WTC11 (cell line): ENCODE measurements at regions not wholly inside any gene's neighbourhood (a gene's known extent, or its start where the extent isn't known, plus 50 kb on each side); places are given as distances from the start of the nearest gene placed in this dataset.

Source experiments
- ATAC-seq: fragments of 200-7000 bp; cut with Tn5 transposase; 2 replicates; pipeline ENCODE4 v1.10.0; 2021; ENCODE audit warnings: mild to moderate bottlenecking, moderate library complexity
- CTCF ChIA-PET: fragments of 300-600 bp; sonication (Branson Sonifier 250); formaldehyde crosslinking; loops from one replicate; lab custom pipeline; 2021; ENCODE audit warnings: antibody characterized with exemption; lab: Charles Lee
- POLR2A ChIA-PET: fragments of 350-600 bp; sonication (Branson Sonifier 250); formaldehyde crosslinking; loops from one replicate; lab custom pipeline; 2021; ENCODE audit warnings: antibody characterized with exemption; lab: Charles Lee
- DNase-seq: peaks from one replicate; pipeline ENCODE4 v3.0.0; 2021; ENCODE audit warnings: low spot score
- H3K27ac Mint-ChIP-seq: 2 replicates; pipeline ENCODE4 v1.8.0; 2021; ENCODE audit warnings: mixed read lengths
- H3K27me3 Mint-ChIP-seq: 2 replicates; pipeline ENCODE4 v1.8.0; 2021; ENCODE audit warnings: low read depth, mild to moderate bottlenecking, moderate library complexity, mixed read lengths
- H3K36me3 Mint-ChIP-seq: 2 replicates; pipeline ENCODE4 v1.8.0; 2021; ENCODE audit warnings: mixed read lengths
- H3K4me1 Mint-ChIP-seq: 2 replicates; pipeline ENCODE4 v1.8.0; 2022; ENCODE audit warnings: mixed read lengths
- H3K4me3 Mint-ChIP-seq: 2 replicates; pipeline ENCODE4 v1.8.0; 2021; ENCODE audit warnings: mild to moderate bottlenecking, moderate library complexity, mixed read lengths
- H3K9me3 Mint-ChIP-seq: 2 replicates; pipeline ENCODE4 v1.8.0; 2021; ENCODE audit warnings: mixed read lengths
- AR ChIP-seq: fragments of 250-450 bp; sonication (Bioruptor Pico); IDR thresholded peaks from 2 replicates; pipeline ENCODE4 v1.9.0; 2021; ENCODE audit warnings: mild to moderate bottlenecking
- CREM ChIP-seq: sonication (generic); formaldehyde crosslinking; IDR thresholded peaks from 2 replicates; pipeline ENCODE4 v1.8.1; 2022; ENCODE audit warnings: mild to moderate bottlenecking, missing genetic modification reagents, moderate library complexity
- CTCF ChIP-seq: fragments of 200-600 bp; IDR thresholded peaks from 2 replicates; pipeline ENCODE4 v1.8.0; 2022; ENCODE audit warnings: antibody characterized with exemption
- FOXP1 ChIP-seq: sonication (generic); formaldehyde crosslinking; IDR thresholded peaks from 2 replicates; pipeline ENCODE4 v1.8.0; 2022; ENCODE audit warnings: missing genetic modification reagents, mild to moderate bottlenecking, moderate library complexity, borderline replicate concordance
- NFATC4 ChIP-seq: fragments of 250-450 bp; sonication (Bioruptor Pico); IDR thresholded peaks from 2 replicates; pipeline ENCODE4 v1.9.0; 2021; ENCODE audit warnings: mild to moderate bottlenecking
- PRDM15 ChIP-seq: sonication (generic); formaldehyde crosslinking; IDR thresholded peaks from 2 replicates; pipeline ENCODE4 v1.8.0; 2022; ENCODE audit warnings: missing genetic modification reagents
- SOX15 ChIP-seq: fragments of 250-450 bp; sonication (Bioruptor Pico); IDR thresholded peaks from 2 replicates; pipeline ENCODE4 v1.9.0; 2021; ENCODE audit warnings: mild to moderate bottlenecking
- TEAD4 ChIP-seq: sonication (generic); formaldehyde crosslinking; IDR thresholded peaks from 2 replicates; pipeline ENCODE4 v1.8.0; 2022; ENCODE audit warnings: mild to moderate bottlenecking, missing genetic modification reagents
- TP53 ChIP-seq: sonication (generic); formaldehyde crosslinking; IDR thresholded peaks from 2 replicates; pipeline ENCODE4 v1.8.1; 2023; ENCODE audit warnings: mild to moderate bottlenecking, missing genetic modification reagents
- ZNF219 ChIP-seq: sonication (generic); formaldehyde crosslinking; IDR thresholded peaks from 2 replicates; pipeline ENCODE4 v1.8.0; 2023; ENCODE audit warnings: missing genetic modification reagents, mild to moderate bottlenecking, borderline replicate concordance
- ZNF263 ChIP-seq: sonication (generic); formaldehyde crosslinking; IDR thresholded peaks from 2 replicates; pipeline ENCODE4 v1.8.1; 2022; ENCODE audit warnings: low read depth, mild to moderate bottlenecking, moderate library complexity, missing genetic modification reagents
- ZNF317 ChIP-seq: sonication (generic); formaldehyde crosslinking; IDR thresholded peaks from 2 replicates; pipeline ENCODE4 v1.8.1; 2023; ENCODE audit warnings: low read depth, mild to moderate bottlenecking, moderate library complexity, missing genetic modification reagents, borderline replicate concordance
- TF ChIP-seq, protein P1 (sequence below): sonication (generic); formaldehyde crosslinking; IDR thresholded peaks from 2 replicates; pipeline ENCODE4 v1.8.1; 2023; ENCODE audit warnings: mild to moderate bottlenecking, missing genetic modification reagents
- TF ChIP-seq, protein P2 (sequence below): fragments of 250-450 bp; sonication (Bioruptor Pico); conservative IDR thresholded peaks from 2 replicates; pipeline ENCODE4 v1.9.0; 2021; ENCODE audit warnings: mild to moderate bottlenecking
- TF ChIP-seq, protein P3 (sequence below): sonication (generic); formaldehyde crosslinking; IDR thresholded peaks from 2 replicates; pipeline ENCODE4 v1.8.1; 2023; ENCODE audit warnings: mild to moderate bottlenecking, missing genetic modification reagents

GRCh38 chrX:3526731-3527130, 180.3 kb upstream of the MXRA5 start:
- DNase-seq = no peak
- POLR2A ChIA-PET = interaction anchor here (0.6 kb wide), 1 partner anchor 15 kb away, joined by 3 read pairs; no protein-coding TSS in a partner anchor
- Mint-ChIP-seq H3K27me3 (no peaks in the 10 kb centered on the region), H3K36me3 (no peaks in the 10 kb centered on the region), H3K4me3 (no peak overlapping the region), H3K9me3 (no peaks in the 10 kb centered on the region), H3K27ac (no peak overlapping the region), H3K4me1 (no peaks in the 10 kb centered on the region)
- no peak for ATAC-seq
- CTCF ChIA-PET = no interaction called here
- TF ChIP-seq TEAD4 (CRISPR knock-in tag) = no peak
- TF ChIP-seq ZNF219 = no peak
- no peak for TF ChIP-seq PRDM15
- TF ChIP-seq ZNF317 (CRISPR knock-in tag) = no peak
- no peak for TF ChIP-seq AR (CRISPR knock-in tag)
- TF ChIP-seq TP53 (CRISPR knock-in tag) = no peak
- no peak for TF ChIP-seq NFATC4
- no peak for TF ChIP-seq CREM (CRISPR knock-in tag)
- TF ChIP-seq ZNF263 (CRISPR knock-in tag) = no peak
- TF ChIP-seq, protein P1, sequence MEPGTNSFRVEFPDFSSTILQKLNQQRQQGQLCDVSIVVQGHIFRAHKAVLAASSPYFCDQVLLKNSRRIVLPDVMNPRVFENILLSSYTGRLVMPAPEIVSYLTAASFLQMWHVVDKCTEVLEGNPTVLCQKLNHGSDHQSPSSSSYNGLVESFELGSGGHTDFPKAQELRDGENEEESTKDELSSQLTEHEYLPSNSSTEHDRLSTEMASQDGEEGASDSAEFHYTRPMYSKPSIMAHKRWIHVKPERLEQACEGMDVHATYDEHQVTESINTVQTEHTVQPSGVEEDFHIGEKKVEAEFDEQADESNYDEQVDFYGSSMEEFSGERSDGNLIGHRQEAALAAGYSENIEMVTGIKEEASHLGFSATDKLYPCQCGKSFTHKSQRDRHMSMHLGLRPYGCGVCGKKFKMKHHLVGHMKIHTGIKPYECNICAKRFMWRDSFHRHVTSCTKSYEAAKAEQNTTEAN = no peak
- TF ChIP-seq, protein P2, sequence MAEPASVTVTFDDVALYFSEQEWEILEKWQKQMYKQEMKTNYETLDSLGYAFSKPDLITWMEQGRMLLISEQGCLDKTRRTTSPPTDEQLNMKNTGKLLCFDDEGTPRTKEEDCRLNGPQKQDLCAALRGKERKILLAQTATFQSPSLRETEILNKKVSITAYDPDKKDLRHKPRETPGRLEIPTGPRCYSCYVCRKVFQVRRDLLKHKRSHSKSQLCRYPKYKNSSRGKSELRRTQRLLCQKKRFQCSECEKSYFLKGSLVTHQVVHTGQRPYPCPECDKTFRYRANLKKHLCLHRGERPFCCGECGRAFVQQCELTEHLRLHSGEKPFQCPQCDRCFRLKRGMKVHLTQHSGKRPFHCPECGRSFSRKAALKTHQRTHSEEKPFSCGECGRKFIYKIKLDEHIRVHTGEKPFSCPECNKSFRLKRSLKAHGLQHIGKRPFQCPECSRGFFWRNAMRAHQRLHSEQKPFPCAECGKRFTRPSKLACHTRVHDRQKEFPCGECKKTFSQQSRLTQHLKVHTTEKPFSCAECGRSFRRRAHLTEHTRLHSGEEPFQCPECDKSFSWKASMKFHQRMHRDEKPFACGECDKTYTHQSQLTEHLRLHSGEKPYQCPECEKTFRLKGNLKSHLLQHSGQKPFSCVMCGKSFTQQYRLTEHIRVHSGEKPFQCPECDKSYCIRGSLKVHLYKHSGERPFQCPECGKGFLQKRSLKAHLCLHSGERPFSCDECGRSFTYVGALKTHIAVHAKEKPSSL (CRISPR knock-in tag) = no peak
- TF ChIP-seq, protein P3, sequence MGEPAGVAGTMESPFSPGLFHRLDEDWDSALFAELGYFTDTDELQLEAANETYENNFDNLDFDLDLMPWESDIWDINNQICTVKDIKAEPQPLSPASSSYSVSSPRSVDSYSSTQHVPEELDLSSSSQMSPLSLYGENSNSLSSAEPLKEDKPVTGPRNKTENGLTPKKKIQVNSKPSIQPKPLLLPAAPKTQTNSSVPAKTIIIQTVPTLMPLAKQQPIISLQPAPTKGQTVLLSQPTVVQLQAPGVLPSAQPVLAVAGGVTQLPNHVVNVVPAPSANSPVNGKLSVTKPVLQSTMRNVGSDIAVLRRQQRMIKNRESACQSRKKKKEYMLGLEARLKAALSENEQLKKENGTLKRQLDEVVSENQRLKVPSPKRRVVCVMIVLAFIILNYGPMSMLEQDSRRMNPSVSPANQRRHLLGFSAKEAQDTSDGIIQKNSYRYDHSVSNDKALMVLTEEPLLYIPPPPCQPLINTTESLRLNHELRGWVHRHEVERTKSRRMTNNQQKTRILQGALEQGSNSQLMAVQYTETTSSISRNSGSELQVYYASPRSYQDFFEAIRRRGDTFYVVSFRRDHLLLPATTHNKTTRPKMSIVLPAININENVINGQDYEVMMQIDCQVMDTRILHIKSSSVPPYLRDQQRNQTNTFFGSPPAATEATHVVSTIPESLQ (CRISPR knock-in tag) = no peak
- TF ChIP-seq SOX15 (CRISPR knock-in tag) = no peak
- no peak for TF ChIP-seq CTCF
- TF ChIP-seq FOXP1 (CRISPR knock-in tag) = no peak
